ENCODE measurements at regions not wholly inside any gene's neighbourhood (a gene's known extent, or its start where the extent isn't known, plus 50 kb on each side); places are given as distances from the start of the nearest gene placed in this dataset.

GRCh38 chr11:128269466-128269865 is 317.9 kb downstream of the ETS1 start:
- DNase-seq (ENCODE audit: insufficient read length, low spot score) (no peak), FAIRE-seq (no peak)
- TF ChIP-seq, protein P1, sequence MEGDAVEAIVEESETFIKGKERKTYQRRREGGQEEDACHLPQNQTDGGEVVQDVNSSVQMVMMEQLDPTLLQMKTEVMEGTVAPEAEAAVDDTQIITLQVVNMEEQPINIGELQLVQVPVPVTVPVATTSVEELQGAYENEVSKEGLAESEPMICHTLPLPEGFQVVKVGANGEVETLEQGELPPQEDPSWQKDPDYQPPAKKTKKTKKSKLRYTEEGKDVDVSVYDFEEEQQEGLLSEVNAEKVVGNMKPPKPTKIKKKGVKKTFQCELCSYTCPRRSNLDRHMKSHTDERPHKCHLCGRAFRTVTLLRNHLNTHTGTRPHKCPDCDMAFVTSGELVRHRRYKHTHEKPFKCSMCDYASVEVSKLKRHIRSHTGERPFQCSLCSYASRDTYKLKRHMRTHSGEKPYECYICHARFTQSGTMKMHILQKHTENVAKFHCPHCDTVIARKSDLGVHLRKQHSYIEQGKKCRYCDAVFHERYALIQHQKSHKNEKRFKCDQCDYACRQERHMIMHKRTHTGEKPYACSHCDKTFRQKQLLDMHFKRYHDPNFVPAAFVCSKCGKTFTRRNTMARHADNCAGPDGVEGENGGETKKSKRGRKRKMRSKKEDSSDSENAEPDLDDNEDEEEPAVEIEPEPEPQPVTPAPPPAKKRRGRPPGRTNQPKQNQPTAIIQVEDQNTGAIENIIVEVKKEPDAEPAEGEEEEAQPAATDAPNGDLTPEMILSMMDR (IDR thresholded peaks at IDR 0.05; ENCODE audit: insufficient read depth, missing control alignments): no peak

GRCh38 chr11:128266893-128267292 is 320.5 kb downstream of the ETS1 start:
- FAIRE-seq: no peak

GRCh38 chr11:128262463-128263345 is 324.7 kb downstream of the ETS1 start:
- TF ChIP-seq, protein P1 (IDR thresholded peaks at IDR 0.05; ENCODE audit: insufficient read depth, missing control alignments): no peak
- DNase-seq (ENCODE audit: insufficient read length, low spot score): no peak
- no peak for FAIRE-seq

More at GRCh38 chr11:128266893-128267292, 320.5 kb downstream of the ETS1 start:
- TF ChIP-seq, protein P1 (IDR thresholded peaks at IDR 0.05; ENCODE audit: insufficient read depth, missing control alignments): no peak
- no peak for DNase-seq (ENCODE audit: insufficient read length, low spot score)

DNA sequence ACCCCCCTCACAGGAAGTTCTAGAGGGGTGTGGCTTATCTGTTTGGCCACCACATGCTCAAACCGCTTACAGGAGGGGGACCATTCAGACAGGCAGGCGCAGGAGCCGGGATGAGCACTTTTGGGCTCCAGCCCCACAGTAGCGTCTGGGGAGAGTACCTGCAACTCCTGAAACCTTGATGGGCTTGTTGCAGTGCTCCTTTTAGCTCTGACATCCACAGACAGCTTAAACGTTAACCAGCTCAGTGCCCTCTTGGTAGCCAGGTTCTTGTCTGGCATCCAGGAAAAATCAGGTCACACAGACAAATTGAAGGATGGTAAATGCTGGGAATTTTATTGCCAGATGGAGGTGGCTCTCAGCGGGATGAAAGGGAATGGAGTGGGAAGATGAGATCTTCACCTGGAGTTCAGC is 326.3 kb downstream of the ETS1 start:
- FAIRE-seq: no peak
- no peak for DNase-seq (ENCODE audit: insufficient read length, low spot score)
- TF ChIP-seq, protein P1 (IDR thresholded peaks at IDR 0.05; ENCODE audit: insufficient read depth, missing control alignments): no peak

DNA sequence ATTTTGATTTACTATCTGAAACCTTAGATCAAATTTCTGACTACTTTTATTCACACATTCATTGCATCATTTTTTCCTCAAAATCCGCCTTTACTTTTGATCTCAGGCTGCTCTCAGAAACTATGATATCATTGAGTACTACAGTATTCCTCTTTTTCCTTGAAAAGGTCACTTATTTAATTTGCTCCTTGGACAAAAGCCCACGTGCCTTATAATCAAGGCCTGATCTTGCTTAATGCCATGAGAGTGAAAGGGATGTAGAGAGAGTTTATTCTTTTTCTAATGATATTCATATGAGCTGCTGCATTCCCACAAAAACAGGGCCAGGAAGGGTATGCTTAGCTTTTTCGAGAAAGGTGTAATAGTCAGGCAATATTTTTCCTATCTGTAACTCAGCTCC is 327.0 kb downstream of the ETS1 start:
- FAIRE-seq: no peak
- DNase-seq (ENCODE audit: insufficient read length, low spot score): no peak
- TF ChIP-seq, protein P1 (IDR thresholded peaks at IDR 0.05; ENCODE audit: insufficient read depth, missing control alignments): no peak

- TF ChIP-seq, protein P1 (IDR thresholded peaks at IDR 0.05; ENCODE audit: insufficient read depth, missing control alignments): no peak
- DNase-seq (ENCODE audit: insufficient read length, low spot score): no peak
- FAIRE-seq: no peak
These were observed 327.5 kb downstream of the ETS1 start for GRCh38 chr11:128259816-128260215.

DNA sequence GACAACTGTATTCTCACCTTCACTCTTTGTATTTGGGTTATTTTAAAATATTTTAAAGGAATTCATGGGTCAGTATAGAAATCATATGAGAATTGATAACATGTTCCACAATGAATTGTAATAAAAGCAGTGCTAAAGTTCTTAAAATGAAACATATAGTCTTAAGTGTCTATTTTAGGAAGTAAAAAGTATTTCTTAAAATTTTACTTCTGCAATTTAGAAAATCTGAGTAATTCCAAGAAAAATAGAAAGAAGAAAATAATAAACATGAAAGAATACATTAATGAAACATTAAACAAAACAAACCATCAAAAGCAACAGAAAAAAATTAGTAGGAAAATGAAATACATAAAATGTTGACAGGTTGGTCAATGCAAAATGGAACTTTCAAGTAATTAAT is 332.4 kb downstream of the ETS1 start:
- DNase-seq (ENCODE audit: insufficient read length, low spot score): no peak
- TF ChIP-seq, protein P1 (IDR thresholded peaks at IDR 0.05; ENCODE audit: insufficient read depth, missing control alignments): no peak
- FAIRE-seq: no peak
